Testis (tissue), 2 donors: ENCODE measurements at regions not wholly inside any gene's neighbourhood (a gene's known extent, or its start where the extent isn't known, plus 50 kb on each side); places are given as distances from the start of the nearest gene placed in this dataset.

Source experiments
- DNase-seq: peaks from one replicate; pipeline ENCODE4 v3.0.0-alpha.2; 2019
- H3K27ac ChIP-seq, 2 donors: fragments of 200-600 bp; sonication (generic); one replicate each; pipeline ENCODE4 v1.5.1; 2019
- H3K27me3 ChIP-seq: fragments of 200-600 bp; sonication (generic); one replicate; pipeline ENCODE4 v1.5.1; 2019
- H3K36me3 ChIP-seq: fragments of 200-600 bp; sonication (generic); one replicate; pipeline ENCODE4 v1.5.1; 2017; ENCODE audit warnings: low read depth; ENCODE audit errors: missing control alignments
- H3K4me1 ChIP-seq: fragments of 200-600 bp; sonication (generic); one replicate; pipeline ENCODE4 v1.5.1; 2019
- H3K4me3 ChIP-seq, 2 donors: fragments of 200-600 bp; sonication (generic); one replicate each; pipeline ENCODE4 v1.5.1; 2017 to 2019
- H3K9me3 ChIP-seq: fragments of 200-600 bp; sonication (generic); one replicate; pipeline ENCODE4 v1.5.1; 2017
- POLR2A ChIP-seq: fragments of 450-650 bp; IDR thresholded peaks from one replicate; pipeline ENCODE4 v1.6.1; 2017; ENCODE audit warnings: antibody characterized with exemption, mild to moderate bottlenecking, moderate library complexity
- WGBS, 2 donors: methylation state at CpG; one replicate each; pipeline ENCODE4 v1.1.5; 2018; 5-methylcytosine and 5-hydroxymethylcytosine counted together
- intact Hi-C: fragments of 100-400 bp; cut with DNase I; formaldehyde crosslinking; loops from one replicate; pipeline ENCODE4 v1.15.1; 2023; ENCODE audit warnings: low total_unique reads
- TF ChIP-seq, protein P1 (sequence below), 3 experiments: fragments of 450-650 bp in 2 of 3; fragments of 200-600 bp in 1 of 3; sonication (generic) in 1 of 3; IDR thresholded peaks; one replicate each; pipeline ENCODE4 v1.5.1; 2016 to 2019; ENCODE audit warnings: antibody characterized with exemption in 3 of 3, mild to moderate bottlenecking in 2 of 3, moderate library complexity in 1 of 3

DNA sequence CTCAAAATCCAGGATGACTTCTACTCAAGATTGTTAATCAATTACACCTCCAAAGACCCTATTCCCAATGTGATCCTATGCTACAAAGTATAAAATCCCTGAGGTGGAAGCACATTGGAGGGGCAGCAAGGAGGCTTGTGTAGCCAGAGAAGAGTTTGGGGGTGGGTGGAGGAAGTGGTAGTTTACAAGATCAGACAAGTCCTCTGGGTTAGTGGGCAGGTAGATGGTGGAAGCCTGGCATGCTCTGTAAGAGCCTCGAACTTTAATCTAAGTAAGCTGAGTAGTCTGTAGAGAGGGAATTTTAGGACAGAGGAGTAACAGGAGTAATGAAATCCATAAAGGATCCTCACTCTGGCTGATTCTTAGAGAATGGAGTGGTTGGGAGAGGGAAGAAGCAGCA lies 65.0 kb upstream of the KCTD3 start:
- Histone ChIP-seq H3K27me3 (no peaks in the 10 kb centered on the region), H3K27ac (no peak overlapping the region), H3K4me3 (no peak overlapping the region), H3K36me3 (no peaks in the 10 kb centered on the region), H3K9me3 (no peaks in the 10 kb centered on the region), H3K4me1 (no peaks in the 10 kb centered on the region)
- intact Hi-C loops = no loop called here
- DNase-seq = no peak
- 75 to 97% methylated on average over 1 of the region's 1 CpG for WGBS, 2 donors
- no peak for TF ChIP-seq POLR2A
- TF ChIP-seq, protein P1, sequence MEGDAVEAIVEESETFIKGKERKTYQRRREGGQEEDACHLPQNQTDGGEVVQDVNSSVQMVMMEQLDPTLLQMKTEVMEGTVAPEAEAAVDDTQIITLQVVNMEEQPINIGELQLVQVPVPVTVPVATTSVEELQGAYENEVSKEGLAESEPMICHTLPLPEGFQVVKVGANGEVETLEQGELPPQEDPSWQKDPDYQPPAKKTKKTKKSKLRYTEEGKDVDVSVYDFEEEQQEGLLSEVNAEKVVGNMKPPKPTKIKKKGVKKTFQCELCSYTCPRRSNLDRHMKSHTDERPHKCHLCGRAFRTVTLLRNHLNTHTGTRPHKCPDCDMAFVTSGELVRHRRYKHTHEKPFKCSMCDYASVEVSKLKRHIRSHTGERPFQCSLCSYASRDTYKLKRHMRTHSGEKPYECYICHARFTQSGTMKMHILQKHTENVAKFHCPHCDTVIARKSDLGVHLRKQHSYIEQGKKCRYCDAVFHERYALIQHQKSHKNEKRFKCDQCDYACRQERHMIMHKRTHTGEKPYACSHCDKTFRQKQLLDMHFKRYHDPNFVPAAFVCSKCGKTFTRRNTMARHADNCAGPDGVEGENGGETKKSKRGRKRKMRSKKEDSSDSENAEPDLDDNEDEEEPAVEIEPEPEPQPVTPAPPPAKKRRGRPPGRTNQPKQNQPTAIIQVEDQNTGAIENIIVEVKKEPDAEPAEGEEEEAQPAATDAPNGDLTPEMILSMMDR (IDR thresholded peaks at IDR 0.05) = no peak

DNA sequence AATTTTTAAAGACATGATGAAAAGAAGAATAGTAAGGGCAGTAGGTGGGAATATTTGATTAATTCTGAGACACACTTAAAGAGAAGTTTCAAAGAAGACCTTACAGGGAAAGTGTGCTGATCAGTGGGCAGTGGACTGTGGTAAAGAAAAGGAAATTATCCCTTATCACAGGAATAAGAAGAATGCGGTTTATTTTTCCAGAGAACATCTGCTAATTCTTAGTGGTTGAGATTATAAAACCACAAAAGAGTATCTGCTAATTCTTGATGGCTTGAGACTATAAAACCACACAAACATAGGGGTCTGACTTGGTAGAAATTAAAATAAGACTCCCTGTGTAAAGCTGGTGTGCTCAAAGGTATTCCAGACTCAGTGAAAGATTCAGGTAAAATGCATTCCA lies 60.0 kb upstream of the KCTD3 start:
- 61 to 87% methylated on average over 1 of the region's 1 CpG for WGBS, 2 donors
- H3K27me3 ChIP-seq = no peaks in the 10 kb centered on the region
- DNase-seq = no peak
- H3K4me3 ChIP-seq = no peak overlapping the region
- no peak overlapping the region for H3K27ac ChIP-seq
- no peaks in the 10 kb centered on the region for H3K4me1 ChIP-seq
- TF ChIP-seq, protein P1 (IDR thresholded peaks at IDR 0.05) = no peak
- no peak for TF ChIP-seq POLR2A
- no peaks in the 10 kb centered on the region for H3K9me3 ChIP-seq
- H3K36me3 ChIP-seq = no peaks in the 10 kb centered on the region
- intact Hi-C loops = no loop called here

DNA sequence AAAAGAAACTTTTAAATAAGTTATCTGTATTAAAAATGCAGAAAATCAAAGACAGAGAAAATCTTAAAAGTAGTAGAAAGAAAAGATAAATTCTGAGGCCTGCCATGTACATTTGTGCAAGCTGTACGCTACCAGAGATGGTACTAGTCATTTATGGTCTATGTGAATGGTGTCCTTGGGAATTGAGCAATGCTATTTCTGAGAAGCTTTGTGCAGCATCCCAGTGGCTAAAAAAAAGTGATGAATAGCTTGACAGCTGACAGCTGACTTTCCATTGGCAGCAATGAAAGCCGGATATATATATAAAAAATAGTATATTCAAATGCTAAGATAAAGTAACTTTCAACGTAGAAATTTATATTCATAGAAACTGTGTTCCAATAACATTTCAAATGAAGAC lies 58.8 kb upstream of the KCTD3 start:
- Histone ChIP-seq H3K9me3 (no peaks in the 10 kb centered on the region), H3K4me1 (no peaks in the 10 kb centered on the region), H3K4me3 (no peak overlapping the region), H3K27me3 (no peaks in the 10 kb centered on the region), H3K27ac (no peak overlapping the region), H3K36me3 (no peaks in the 10 kb centered on the region)
- no peak for DNase-seq
- intact Hi-C loops = no loop called here
- 89 to 91% methylated on average over 3 of the region's 3 CpGs for WGBS, 2 donors
- TF ChIP-seq, protein P1 (IDR thresholded peaks at IDR 0.05) = no peak
- no peak for TF ChIP-seq POLR2A
